Cerebellar cortex (tissue), 1 donor: ENCODE measurements at regions not wholly inside any gene's neighbourhood (a gene's known extent, or its start where the extent isn't known, plus 50 kb on each side); places are given as distances from the start of the nearest gene placed in this dataset.
A peak's percentile ranks its signal among the peaks of the same experiment; 100 is the strongest.
"Not testable (repeated sequence)": the region's sequence is repeated elsewhere in the genome, so short reads cannot be mapped to it uniquely, and the experiment has no call there.

Source experiments
- DNase-seq: peaks from one replicate; pipeline ENCODE4 v3.0.0-alpha.2; 2015; ENCODE audit warnings: low spot score

DNA sequence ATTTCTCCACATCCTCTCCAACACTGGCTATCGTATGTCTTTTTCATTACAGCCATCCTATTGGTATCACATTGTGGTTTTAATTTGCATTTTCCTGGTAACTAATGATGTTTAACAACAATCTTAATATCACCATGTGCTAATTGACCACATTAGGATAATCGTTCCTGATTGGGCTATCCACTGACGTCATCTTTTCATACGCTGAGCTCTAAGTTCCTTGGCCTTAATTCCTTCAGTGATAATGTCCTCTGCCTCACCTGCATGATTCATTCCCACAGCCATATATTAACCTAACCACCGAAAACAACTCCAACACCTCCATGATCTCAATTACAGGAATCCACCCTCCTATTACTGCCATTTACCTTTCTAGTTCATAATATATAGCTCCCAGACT lies 547.9 kb upstream of the BRINP1 start:
- DNase-seq = no peak

- DNase-seq = no peak
Measured at GRCh38 chr9:119907056-119907455, 537.8 kb upstream of the BRINP1 start.

- DNase-seq = no peak
Measured at GRCh38 chr9:119905724-119906123, 536.5 kb upstream of the BRINP1 start.

- no peak for DNase-seq
Measured at GRCh38 chr9:119903851-119904250, 534.6 kb upstream of the BRINP1 start.

DNA sequence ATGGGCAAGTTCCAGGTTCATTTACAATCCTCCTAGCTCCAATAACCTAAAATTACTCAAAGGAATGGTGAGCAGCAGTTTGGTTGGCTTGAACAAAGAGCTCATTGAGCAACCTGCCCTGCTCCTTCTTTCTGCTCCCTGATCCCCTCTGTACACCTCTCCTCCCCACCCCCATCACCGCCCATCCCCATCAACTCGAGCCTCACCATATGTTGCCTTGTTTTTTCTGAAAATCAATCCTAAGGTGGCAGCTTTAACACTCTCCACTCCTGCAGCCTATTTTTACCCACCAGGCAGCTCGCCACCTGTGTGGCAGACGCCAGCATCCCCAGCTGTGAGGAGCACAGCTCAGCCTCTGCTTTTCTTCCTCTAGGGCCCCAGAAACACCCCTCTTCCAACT lies 533.4 kb upstream of the BRINP1 start:
- DNase-seq = no peak

- DNase-seq = no peak
Measured at GRCh38 chr9:119898316-119898715, 529.1 kb upstream of the BRINP1 start.

DNA sequence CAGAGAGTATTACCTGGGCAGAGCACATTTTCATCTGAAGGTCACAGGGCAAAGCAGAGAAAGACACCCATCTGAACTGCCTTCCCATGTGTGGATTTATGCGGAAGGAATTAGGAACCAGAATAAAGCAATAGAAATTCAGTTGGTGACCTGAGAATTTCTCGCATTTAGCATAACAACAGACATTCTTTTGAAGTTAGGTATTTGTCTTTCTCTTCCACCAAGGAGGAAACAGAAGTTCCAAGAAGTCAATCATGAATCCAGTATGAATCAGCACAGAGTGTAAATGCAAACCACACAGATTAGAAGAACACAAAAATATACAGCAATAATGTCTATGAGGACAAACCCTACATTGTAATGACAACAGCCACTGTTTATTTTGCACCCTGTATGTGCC lies 515.2 kb upstream of the BRINP1 start:
- no peak for DNase-seq

DNA sequence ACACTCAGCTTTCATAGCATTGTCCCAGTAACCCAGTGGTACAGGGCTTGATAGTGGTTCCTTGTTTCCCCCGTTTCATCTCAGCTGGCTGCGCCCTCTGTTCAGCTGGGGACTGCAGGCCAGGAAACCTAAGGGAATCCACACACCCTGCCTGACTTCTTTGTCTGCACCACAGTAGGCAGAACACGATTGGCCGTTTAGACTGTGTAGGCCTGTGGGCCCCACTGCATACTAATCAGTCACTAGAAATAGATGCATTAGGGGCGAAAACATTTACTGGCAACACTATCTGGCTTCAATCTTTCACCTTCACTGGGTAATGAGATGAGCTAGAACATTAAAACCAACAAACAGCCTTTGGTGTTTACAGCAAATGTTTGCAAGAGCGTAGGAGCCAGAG lies 512.7 kb upstream of the BRINP1 start:
- no peak for DNase-seq

- DNase-seq = no peak
Measured at GRCh38 chr9:119880361-119880760, 511.1 kb upstream of the BRINP1 start.

DNA sequence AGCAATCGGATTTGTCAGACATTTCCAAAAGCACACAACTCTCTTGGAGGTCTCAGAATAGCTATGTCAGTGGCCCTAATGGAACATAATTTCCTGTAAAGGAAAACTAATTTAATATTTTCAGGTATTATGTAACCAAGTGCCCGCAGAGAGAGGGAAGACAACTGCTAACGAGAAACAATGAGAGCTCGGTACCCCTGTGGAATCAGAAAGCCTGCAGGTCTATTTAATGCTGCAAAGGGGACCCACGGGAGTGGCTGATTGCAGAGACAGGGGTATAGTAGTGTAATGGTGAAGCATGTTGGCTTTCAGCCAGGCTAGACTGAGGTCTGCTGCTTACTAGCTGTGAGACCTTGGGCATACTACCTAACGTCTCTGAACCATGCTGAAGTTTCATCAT lies 508.1 kb upstream of the BRINP1 start:
- no peak for DNase-seq

GRCh38 chr9:119873877-119874276 lies 504.6 kb upstream of the BRINP1 start:
- DNase-seq = no peak

DNA sequence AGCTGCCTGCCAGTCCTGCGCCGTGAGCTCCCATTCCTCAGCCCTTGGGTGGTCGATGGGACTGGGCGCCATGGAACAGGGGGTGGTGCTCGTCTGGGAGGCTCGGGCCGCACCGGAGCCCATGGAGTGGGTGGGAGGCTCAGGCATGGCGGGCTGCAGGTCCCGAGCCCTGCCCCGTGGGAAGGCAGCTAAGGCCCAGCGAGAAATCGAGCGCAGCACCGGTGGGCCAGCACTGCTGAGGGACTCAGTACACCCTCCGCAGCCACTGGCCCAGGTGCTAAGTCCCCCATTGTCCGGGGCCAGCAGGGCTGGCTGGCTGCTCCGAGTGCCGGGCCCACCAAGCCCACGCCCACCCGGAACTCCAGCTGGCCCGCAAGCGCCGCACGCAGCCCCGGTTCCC lies 501.0 kb upstream of the BRINP1 start:
- not testable (repeated sequence) for DNase-seq

GRCh38 chr9:119868694-119869093 lies 499.5 kb upstream of the BRINP1 start:
- no peak for DNase-seq

GRCh38 chr9:119861842-119862241 lies 492.6 kb upstream of the BRINP1 start:
- DNase-seq = no peak

DNA sequence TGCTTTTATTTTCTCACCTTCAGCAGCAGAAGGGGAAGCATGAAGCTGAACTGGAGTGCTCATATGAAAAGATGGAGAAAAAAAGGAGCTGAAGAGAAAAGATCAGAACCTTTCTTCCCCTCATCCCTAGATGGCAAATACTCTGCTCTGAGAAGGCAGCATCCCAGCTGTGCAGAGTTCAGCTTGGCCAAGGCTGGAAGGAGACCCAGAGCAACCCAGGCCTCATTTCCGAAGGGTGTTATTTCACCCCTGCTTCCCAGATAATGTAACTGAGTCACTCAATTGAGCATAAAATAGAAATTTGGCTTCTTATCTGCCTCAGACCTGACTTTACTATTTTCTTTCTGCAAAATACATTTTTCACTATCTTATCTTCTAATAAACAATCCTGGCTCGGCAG lies 489.9 kb upstream of the BRINP1 start:
- DNase-seq = no peak

- no peak for DNase-seq
Measured at GRCh38 chr9:119853126-119853525, 483.9 kb upstream of the BRINP1 start.

DNA sequence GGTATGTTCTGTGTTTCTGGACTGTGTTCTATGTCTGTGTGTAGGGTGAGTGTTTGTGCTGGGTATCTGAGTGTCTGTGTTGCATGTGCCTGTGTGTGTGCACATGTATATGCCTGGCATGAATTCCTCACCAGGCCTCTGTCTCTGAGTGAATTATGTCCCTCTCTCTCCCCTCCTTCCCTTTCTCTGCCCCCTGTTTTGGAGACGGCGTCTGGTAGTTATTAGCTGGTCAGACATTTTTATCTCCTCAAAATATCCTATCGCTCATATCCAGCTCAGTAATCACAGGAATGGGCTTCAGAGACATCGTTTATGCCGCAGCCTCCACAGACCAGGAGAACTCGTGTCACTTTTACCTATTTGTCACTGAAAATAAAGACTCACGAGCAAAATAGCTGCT lies 483.2 kb upstream of the BRINP1 start:
- DNase-seq = no peak

- peak; percentile 83 for DNase-seq
Measured at GRCh38 chr9:119844431-119844830, 475.2 kb upstream of the BRINP1 start.

GRCh38 chr9:119841016-119841415 lies 471.8 kb upstream of the BRINP1 start:
- DNase-seq = peak; percentile 70

DNA sequence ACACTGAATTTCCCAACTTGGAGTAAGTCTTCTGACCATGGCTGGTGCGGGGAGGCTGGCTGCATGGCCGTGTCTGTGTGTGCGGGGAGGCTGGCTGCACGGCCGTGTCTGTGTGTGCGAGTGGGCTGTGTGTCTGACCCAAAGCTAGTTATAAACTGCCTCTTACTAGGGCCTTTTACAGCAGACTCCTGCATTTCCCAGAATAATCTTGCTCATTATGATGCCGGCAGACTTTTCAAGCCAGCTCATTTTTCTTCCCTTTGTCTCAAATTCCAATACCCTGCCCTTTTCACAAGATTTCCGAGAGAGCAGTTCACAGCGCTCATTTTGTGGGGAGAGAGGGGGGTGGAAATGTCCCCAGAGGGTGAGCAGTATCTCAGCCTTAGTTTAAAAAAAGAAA lies 470.7 kb upstream of the BRINP1 start:
- DNase-seq = no peak

DNA sequence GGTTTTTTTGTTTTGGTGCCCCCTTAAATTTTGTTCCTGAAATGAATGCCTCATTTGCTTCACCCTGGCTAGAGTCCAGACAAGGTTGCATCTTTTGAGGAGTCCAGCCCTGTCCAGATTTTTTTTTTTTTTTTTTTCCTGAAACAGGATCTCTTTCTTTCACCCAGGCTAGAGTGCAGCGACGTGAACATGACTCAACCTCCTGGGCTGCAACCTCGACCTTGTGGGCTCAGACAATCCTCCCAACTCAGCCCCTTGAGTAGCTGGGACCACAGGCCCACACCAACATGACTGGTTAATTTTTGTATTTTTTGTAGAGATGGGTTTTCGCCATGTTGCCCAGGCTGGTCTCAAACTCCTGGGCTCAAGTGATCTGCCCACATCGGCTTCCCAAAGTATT lies 469.0 kb upstream of the BRINP1 start:
- no peak for DNase-seq

DNA sequence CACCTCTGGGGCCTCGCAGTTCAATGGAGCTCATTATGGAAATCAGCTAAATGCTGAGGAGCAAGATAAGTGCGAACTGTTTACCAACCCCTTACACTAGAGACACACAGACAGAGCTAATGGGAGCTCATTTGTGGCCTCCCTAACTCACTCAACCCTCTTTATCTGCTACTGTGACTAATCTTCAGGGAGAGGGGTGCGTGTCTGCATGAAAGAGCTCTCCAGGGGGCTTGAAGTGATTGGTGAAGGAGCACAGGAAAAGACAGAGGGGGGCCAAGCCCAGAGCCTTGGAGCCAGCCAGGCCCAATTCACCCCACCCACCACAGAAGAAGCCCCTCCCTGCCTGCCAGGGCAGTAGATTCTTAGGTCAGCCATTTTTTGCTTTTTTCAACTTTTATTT lies 466.8 kb upstream of the BRINP1 start:
- no peak for DNase-seq

GRCh38 chr9:119834064-119834620 lies 464.9 kb upstream of the BRINP1 start:
- no peak for DNase-seq

- DNase-seq = no peak
Measured at GRCh38 chr9:119831309-119831708, 462.1 kb upstream of the BRINP1 start.

DNA sequence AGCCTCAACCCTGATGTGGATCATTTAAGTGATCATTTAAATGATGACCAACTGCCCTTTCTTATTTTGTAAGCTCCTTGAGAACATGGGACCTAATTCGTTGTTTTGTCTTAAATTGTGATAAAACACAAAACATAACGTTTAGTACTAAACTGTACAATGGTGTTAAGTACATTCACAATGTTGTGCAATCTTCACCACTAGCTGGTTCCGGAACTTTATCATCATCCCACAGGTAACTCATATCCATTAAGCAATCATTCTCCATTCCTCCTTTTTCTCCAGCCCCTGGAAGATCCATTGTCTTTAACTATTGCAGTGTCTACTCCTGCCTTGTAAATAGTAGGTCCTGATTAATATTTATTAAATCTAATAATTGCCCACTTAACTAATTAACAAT lies 460.5 kb upstream of the BRINP1 start:
- no peak for DNase-seq
